ENCODE measurements at regions not wholly inside any gene's neighbourhood (a gene's known extent, or its start where the extent isn't known, plus 50 kb on each side); places are given as distances from the start of the nearest gene placed in this dataset.

- Histone ChIP-seq H3K36me3 (ENCODE audit: control insufficient read depth, insufficient read depth, low read length) (no peaks in the 10 kb centered on the region), H4K8ac (ENCODE audit: low read depth in 2 of 2, low read length in 2 of 2) (no peak overlapping the region), H3K9me1 (ENCODE audit: insufficient read depth, low read length) (no peaks in the 10 kb centered on the region), H2AK9ac (replicated peaks; ENCODE audit: low read depth, low read length, poor library complexity) (no peak overlapping the region), H2BK20ac (ENCODE audit: low read depth, low read length) (no peak overlapping the region), H3K56ac (ENCODE audit: extremely low read depth, insufficient read depth, low read length) (no peak overlapping the region), H3K4me2 (ENCODE audit: low read depth, low read length) (no peak overlapping the region), H4K91ac (ENCODE audit: insufficient read depth, low read depth, low read length) (no peak overlapping the region), H3K4me3 (ENCODE audit: insufficient read depth, low read depth, low read length) (no peak overlapping the region), H3K18ac (ENCODE audit: low read depth, low read length) (no peak overlapping the region), H2BK15ac (ENCODE audit: low read depth, low read length) (no peak overlapping the region), H4K5ac (ENCODE audit: low read depth, low read length) (no peak overlapping the region), H3K4ac (ENCODE audit: low read depth, low read length) (no peak overlapping the region), H3K9ac (ENCODE audit: low read depth, low read length) (no peak overlapping the region), H3K9me3 (ENCODE audit: control insufficient read depth, insufficient read depth, low read length) (0 out of 2 replicates have a peak, but pooled peaks cover 4% of the 10 kb centered on the region), H4K20me1 (ENCODE audit: insufficient read depth, low read length) (no peaks in the 10 kb centered on the region), H3K4me1 (ENCODE audit: control insufficient read depth, insufficient read depth, low read length) (no peaks in the 10 kb centered on the region), H2BK5ac (ENCODE audit: low read depth, low read length, poor library complexity, severe bottlenecking) (no peak overlapping the region), H2AFZ (replicated peaks; ENCODE audit: low read length, poor library complexity) (no peak overlapping the region), H3K23ac (ENCODE audit: low read depth, low read length) (no peak overlapping the region), H2BK120ac (ENCODE audit: low read depth, low read length) (no peak overlapping the region), H3K79me1 (ENCODE audit: low read depth in 1 of 2, low read length in 2 of 2) (no peaks in the 10 kb centered on the region), H3K27me3 (ENCODE audit: control insufficient read depth, insufficient read depth, low read length) (no peaks in the 10 kb centered on the region), H2AK5ac (ENCODE audit: low read depth, low read length) (no peak overlapping the region), H3K14ac (replicated peaks; ENCODE audit: low read depth, low read length) (no peak overlapping the region), H3K27ac (ENCODE audit: insufficient read depth, low read length) (no peak overlapping the region)
- 0% methylated on average over 1 of the region's 3 CpGs; no CpG with 5 or more reads in 1 of the 2 experiments for WGBS, 2 experiments (ENCODE audit: extremely low coverage in 2 of 2, insufficient read length in 1 of 2)
- in situ Hi-C loops (cut with MboI; ENCODE audit: low sequenced_read_pairs) (no loop called here), intact Hi-C loops (cut with micrococcal nuclease) (no loop called here), dilution Hi-C loops (cut with HindIII; ENCODE audit: low sequenced_read_pairs, unreplicated experiment) (no loop called here)
- TF ChIP-seq POLR2A (IDR thresholded peaks at IDR 0.05; ENCODE audit: low read depth, low read length) (no peak), RCOR1 (IDR thresholded peaks at IDR 0.05; ENCODE audit: insufficient replicate concordance, low read length) (no peak), RFX5 (IDR thresholded peaks at IDR 0.05; ENCODE audit: low read depth, low read length) (no peak), NFE2L2 (IDR thresholded peaks at IDR 0.05; ENCODE audit: low read depth, low read length) (no peak), MXI1 (IDR thresholded peaks at IDR 0.05; ENCODE audit: borderline replicate concordance, low read depth, low read length) (no peak), CTCF (conservative IDR thresholded peaks at IDR 0.05; ENCODE audit: low read depth, low read length) (no peak), USF2 (IDR thresholded peaks at IDR 0.05; ENCODE audit: low read depth, low read length) (no peak), SMC3 (IDR thresholded peaks at IDR 0.05; ENCODE audit: low read depth, low read length) (no peak), RAD21 (IDR thresholded peaks at IDR 0.05; ENCODE audit: low read length) (no peak), FOS (IDR thresholded peaks at IDR 0.05; ENCODE audit: low read depth, low read length) (no peak), MAZ (IDR thresholded peaks at IDR 0.05; ENCODE audit: borderline replicate concordance, low read depth, low read length) (no peak), CEBPB (IDR thresholded peaks at IDR 0.05; ENCODE audit: low read depth, low read length) (no peak), ELK1 (IDR thresholded peaks at IDR 0.05; ENCODE audit: borderline replicate concordance, low read depth, low read length) (no peak), CHD1 (IDR thresholded peaks at IDR 0.05; ENCODE audit: low read depth, low read length) (no peak), MAFK (IDR thresholded peaks at IDR 0.05; ENCODE audit: low read depth, low read length) (no peak), BHLHE40 (IDR thresholded peaks at IDR 0.05; ENCODE audit: low read depth, low read length) (no peak)
- no peak for DNase-seq
- no peak for ATAC-seq (ENCODE audit: low read depth)
- CTCF ChIA-PET, result no interaction called here
- POLR2A ChIA-PET (ENCODE audit: unreplicated experiment), result no interaction called here
- BruUV-seq (replicated peaks), result no TSS peak
Observed at GRCh38 chr16:52308051-52308450, 238.9 kb downstream of the TOX3 start.

All from IMR-90 (cell line).